Prostate gland (tissue), 2 donors: ENCODE measurements at regions not wholly inside any gene's neighbourhood (a gene's known extent, or its start where the extent isn't known, plus 50 kb on each side); places are given as distances from the start of the nearest gene placed in this dataset.

ENCODE experiments used
- POLR2A ChIP-seq: fragments of 450-650 bp; IDR thresholded peaks from one replicate; pipeline ENCODE4 v1.6.1; 2016; ENCODE audit warnings: antibody characterized with exemption, mild to moderate bottlenecking
- TF ChIP-seq, protein P1 (sequence below), 4 experiments: fragments of 200-600 bp in 2 of 4; fragments of 450-650 bp in 2 of 4; sonication (generic) in 2 of 4; IDR thresholded peaks; 1 replicate in 3 of 4; 2 replicates in 1 of 4; pipeline ENCODE4 v1.5.1; 2016 to 2019; ENCODE audit warnings: antibody characterized with exemption in 4 of 4, mild to moderate bottlenecking in 2 of 4, moderate library complexity in 2 of 4

DNA sequence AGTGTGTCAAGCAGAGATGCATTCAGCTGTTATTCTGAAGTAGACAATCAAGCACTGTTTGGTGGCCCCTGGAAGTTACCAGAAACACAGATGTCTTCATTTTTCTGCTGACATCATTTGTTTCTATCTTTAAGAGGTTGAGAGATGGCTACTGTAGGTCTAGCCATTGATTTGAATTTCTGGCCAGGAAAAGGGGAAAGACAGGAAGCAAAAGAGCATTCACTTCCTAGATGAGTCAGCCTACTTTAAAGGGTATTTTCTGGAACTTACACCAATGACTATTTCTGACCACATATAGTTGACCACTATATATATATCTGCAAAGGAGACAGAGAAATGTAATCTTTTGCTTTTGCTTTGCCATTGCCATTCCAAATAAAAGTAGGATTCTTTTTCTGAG is 900.1 kb upstream of the SOX11 start:
- no peak for TF ChIP-seq POLR2A
- TF ChIP-seq, protein P1, sequence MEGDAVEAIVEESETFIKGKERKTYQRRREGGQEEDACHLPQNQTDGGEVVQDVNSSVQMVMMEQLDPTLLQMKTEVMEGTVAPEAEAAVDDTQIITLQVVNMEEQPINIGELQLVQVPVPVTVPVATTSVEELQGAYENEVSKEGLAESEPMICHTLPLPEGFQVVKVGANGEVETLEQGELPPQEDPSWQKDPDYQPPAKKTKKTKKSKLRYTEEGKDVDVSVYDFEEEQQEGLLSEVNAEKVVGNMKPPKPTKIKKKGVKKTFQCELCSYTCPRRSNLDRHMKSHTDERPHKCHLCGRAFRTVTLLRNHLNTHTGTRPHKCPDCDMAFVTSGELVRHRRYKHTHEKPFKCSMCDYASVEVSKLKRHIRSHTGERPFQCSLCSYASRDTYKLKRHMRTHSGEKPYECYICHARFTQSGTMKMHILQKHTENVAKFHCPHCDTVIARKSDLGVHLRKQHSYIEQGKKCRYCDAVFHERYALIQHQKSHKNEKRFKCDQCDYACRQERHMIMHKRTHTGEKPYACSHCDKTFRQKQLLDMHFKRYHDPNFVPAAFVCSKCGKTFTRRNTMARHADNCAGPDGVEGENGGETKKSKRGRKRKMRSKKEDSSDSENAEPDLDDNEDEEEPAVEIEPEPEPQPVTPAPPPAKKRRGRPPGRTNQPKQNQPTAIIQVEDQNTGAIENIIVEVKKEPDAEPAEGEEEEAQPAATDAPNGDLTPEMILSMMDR (IDR thresholded peaks at IDR 0.05), result no peak
